Erythroblast (primary cell): ENCODE measurements at regions not wholly inside any gene's neighbourhood (a gene's known extent, or its start where the extent isn't known, plus 50 kb on each side); places are given as distances from the start of the nearest gene placed in this dataset.

ENCODE experiments used
- GATA1 ChIP-seq: IDR thresholded peaks from 2 replicates; pipeline ENCODE4 v1.6.1; 2011; ENCODE audit warnings: low read depth, mild to moderate bottlenecking, control low read depth, low read length, moderate library complexity
- POLR2A ChIP-seq: IDR thresholded peaks from 2 replicates; pipeline ENCODE4 v1.6.1; 2011; ENCODE audit warnings: mild to moderate bottlenecking, low read length

- no peak for TF ChIP-seq POLR2A
- no peak for TF ChIP-seq GATA1
Observed at GRCh38 chr19:29098863-29099481, 114.0 kb downstream of the UQCRFS1 start.
